ENCODE measurements at regions not wholly inside any gene's neighbourhood (a gene's known extent, or its start where the extent isn't known, plus 50 kb on each side); places are given as distances from the start of the nearest gene placed in this dataset.
"Not testable (repeated sequence)": the region's sequence is repeated elsewhere in the genome, so short reads cannot be mapped to it uniquely, and the experiment has no call there.

DNA sequence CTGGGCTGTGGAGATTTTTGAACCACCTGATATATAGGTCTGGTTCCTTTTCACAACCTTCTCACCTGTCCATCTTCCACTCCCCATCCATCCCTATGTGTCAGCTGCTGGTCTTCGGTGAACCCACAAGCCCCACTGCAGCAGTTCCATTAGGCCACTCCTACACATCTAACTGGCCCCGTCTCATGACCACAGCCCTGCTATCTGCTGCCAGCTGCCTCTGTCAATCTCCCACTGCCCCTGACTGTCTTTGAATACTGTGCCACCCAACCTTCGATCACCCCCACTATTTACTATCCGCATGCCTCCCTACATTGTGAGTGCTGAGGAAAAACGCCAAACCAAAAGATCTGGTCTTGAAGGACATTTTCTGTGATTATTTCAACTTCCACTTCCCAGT lies 795.4 kb downstream of the IGSF11 start:
- no peak for DNase-seq

DNA sequence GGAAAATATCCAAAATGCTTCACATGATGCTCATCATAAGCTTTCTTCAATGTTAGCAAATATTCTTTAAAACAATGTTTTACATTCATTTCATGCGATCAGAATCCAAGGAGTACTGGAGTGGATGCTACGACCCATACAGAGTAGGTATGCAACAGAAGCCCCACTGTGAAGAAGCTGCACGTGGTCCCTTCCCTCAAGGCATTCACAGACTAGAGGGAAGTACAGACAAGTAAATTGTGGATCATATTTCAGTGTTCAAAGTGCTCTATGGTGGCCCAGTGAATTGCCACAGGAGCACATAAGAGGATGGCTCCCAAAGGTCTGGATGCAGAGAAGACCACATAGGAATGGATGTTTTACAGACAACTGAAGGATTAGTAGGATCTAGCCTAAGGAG lies 789.9 kb downstream of the IGSF11 start:
- DNase-seq = no peak

GRCh38 chr3:118245312-118245711 lies 789.3 kb downstream of the IGSF11 start:
- DNase-seq = no peak

DNA sequence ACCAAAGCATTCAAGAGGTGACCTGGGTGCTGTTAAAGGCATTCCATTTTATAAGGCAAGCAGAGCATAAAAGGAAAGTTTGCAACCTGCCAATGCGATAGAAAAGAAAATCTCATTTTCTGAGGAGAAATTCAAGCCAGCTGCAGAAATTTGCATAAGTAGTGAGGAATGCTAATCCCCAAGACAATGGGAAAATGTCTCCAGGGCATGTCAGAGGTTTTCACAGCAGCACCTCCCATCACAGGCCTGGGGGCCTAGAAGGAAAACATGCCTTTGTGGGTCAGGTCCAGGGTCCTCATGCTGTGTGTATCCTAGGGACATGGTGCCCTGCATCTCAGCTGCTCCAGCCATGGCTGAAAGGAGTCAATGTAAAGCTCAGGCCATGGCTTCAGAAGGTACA lies 775.8 kb downstream of the IGSF11 start:
- not testable (repeated sequence) for DNase-seq

DNA sequence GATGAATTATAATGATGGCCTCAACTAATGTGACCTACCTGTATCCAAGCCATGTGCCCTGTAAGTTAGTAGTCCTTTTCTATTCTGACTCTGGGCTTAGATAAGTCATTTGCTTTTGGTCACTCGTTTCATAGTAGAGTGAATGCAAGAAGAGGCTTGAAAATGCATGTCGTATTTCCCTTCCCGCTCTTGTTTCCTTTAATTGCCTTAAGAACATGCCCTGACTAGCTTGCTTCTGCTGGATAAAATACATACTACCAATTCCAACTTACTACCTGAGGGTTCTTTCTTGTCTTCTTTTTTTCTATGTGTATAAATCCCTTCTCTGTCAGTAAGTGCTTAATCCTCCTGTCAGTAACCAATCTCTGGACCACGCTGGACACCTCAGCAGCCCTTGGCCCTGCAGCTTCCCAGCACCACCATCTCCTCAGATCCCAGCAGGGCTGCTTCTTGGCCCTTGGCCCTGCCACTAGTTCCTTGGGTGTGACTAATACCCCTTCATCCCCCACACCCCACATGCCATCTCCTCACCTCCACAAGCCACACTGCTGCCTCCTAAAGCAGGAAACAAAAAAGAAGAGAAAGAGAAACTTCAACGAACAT lies 771.7 kb downstream of the IGSF11 start:
- DNase-seq = no peak

- no peak for DNase-seq
These were observed 767.1 kb downstream of the IGSF11 start for GRCh38 chr3:118267588-118267987.

DNA sequence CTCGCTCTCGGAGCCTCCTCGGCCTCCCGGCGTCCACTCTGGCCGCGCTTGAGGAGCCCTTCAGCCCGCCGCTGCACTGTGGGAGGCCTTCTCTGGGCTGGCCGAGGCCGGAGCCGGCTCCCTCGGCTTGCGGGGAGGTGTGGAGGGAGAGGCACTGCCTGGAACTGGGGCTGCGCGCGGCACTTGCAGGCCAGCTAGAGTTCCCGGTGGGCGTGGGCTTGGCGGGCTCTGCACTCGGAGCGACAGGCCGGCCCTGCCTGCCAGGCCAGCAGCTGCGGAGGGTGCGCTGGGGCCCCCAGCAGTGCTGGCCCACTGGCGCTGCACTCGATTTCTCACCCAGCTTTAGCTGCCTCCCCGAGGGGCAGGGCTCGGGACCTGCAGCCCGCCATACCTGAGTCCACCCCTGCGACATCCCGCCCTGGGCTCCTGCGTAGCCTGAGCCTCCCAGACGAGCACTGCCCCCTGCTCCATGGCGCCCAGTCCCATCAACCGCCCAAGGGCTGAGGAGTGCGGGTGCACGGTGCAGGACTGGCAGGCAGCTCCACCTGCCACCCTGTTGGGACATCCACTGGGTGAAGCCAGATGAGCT lies 765.0 kb downstream of the IGSF11 start:
- no peak for DNase-seq

GRCh38 chr3:118272991-118273390 lies 761.7 kb downstream of the IGSF11 start:
- no peak for DNase-seq

- DNase-seq = no peak
These were observed 756.8 kb downstream of the IGSF11 start for GRCh38 chr3:118277814-118278213.

DNA sequence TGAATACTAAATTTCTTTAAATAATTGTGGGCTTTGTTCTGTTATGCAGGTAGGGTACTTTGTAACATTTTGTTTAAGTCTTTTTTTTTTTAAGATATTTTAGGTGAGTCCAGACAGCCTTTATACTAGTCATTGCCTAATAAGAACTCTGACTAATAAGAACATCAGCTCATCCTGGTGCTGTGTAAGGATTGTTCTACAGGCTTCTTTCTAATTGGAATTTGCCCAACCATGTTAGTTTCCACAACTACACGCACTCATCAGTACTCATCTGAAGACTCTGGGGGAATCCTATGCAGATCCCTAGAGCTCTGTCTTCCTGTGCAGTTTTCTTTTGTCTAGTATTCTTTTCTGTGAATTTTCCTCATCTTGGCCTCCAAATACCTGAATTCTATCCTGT lies 741.8 kb downstream of the IGSF11 start:
- no peak for DNase-seq

GRCh38 chr3:118298133-118298532 lies 736.5 kb downstream of the IGSF11 start:
- DNase-seq = no peak

DNA sequence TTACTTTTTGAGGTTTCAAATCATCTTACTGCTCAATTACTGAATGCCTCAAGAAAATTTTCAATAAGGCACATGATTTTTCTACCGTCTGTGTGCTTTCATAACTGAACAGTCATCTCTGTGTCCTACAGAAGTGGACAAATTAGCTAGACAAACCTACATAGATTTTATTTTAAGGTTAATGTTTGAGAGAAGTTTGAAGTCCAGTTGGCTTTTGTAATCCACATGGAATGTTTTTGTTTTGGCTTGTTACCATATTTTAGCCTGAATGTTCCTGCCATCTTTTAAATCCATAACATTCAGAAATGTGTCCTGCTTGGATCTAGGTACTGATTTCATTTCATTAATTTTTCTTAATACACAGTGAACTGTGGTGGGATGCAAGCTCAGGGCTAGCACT lies 730.1 kb downstream of the IGSF11 start:
- no peak for DNase-seq

- no peak for DNase-seq
These were observed 701.9 kb downstream of the IGSF11 start for GRCh38 chr3:118332699-118333098.

DNA sequence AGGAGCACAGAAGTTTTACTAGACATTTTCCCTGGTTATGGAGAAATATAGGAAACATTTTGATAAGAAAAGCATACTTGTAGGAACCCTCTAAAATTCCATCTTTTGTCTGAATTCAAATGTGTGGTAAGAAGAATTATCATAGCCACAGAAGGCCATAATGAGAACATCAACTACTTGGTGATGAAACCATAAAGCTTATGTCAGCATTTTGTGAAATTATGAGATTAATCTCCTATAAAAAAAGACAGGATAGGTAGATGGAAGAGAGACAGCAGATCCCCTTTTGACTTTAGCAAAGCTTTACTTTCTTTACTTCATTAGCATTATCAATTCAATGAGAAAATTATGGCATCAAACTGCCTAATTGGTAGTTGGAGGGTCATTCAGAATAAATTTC lies 697.0 kb downstream of the IGSF11 start:
- DNase-seq = no peak

- DNase-seq = no peak
These were observed 687.1 kb downstream of the IGSF11 start for GRCh38 chr3:118347396-118348168.

DNA sequence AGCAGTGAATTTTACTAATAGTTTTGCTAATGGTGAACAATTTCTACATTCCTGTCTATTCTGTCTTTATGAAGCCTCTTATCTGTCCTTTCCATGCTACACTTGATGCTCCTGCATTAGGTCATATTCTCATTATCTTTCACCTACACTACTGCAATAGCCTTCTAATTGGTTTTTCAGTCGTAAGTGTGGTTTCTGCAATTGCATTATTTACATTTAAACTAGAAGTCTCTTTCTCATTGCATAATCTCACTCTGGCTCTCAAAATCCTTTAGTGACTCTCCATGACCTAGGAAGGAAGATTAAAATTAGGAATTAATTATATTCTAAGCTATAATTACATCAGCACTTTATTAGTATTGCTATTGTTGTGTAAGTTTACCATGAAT lies 686.5 kb downstream of the IGSF11 start:
- no peak for DNase-seq

DNA sequence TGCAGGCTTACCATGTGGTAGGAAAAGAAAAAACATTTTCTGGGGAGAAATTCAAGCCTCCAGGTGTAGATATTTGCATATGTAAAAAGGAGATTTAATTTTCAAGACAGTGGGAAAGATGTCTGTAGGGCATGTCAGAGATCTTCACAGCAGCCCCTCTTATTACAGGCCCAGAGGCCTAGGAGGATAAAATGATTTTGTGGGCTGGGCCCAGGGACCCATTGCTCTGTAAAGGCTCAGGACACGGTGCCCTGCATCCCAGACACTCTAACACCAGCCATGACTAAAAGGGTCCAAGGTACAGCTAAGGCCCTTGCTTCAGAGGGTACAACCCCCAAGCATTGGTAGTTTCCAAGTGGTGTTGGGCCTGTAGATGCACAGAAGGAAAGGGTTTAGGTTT lies 680.1 kb downstream of the IGSF11 start:
- no peak for DNase-seq

- no peak for DNase-seq
These were observed 664.7 kb downstream of the IGSF11 start for GRCh38 chr3:118369892-118370491.

- DNase-seq = no peak
These were observed 654.1 kb downstream of the IGSF11 start for GRCh38 chr3:118380576-118380975.

- DNase-seq = no peak
These were observed 638.2 kb downstream of the IGSF11 start for GRCh38 chr3:118396491-118396890.

DNA sequence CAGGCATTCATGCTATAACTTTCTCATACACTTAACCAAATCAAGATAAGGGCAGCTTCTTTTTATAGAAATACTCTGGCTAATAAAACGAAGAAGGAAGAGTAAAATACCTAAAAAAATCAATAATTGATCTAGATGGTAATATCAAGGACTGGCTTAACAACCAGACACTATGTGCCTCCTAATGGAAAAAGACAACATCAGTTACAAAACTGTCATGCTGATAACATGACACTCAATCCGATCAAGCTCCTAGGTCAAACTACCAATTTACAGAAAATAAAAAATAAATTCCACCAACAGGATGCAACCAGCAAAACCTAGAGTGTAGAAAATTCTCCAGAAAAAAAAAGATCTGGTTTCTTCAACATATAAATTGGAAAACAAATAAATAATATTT lies 634.6 kb downstream of the IGSF11 start:
- DNase-seq = no peak

- no peak for DNase-seq
These were observed 633.8 kb downstream of the IGSF11 start for GRCh38 chr3:118400886-118401285.

DNA sequence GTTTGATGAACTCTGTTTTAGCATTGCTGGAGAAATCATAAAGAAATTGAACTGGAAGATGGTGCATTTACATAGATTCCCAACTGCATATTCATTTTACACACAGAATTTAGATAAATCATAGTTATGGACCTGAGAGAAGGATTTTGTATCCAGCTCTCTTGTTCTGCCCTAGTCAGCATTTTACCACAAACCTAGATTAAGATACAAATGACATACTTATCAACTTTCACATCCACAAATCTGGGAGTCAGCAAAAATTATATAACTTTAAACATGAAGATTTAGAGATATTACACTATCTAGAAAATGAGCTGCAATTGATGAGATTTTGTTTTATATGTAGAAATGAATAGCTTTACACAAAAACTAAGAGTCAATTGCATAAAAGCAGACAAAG lies 632.8 kb downstream of the IGSF11 start:
- DNase-seq = no peak

DNA sequence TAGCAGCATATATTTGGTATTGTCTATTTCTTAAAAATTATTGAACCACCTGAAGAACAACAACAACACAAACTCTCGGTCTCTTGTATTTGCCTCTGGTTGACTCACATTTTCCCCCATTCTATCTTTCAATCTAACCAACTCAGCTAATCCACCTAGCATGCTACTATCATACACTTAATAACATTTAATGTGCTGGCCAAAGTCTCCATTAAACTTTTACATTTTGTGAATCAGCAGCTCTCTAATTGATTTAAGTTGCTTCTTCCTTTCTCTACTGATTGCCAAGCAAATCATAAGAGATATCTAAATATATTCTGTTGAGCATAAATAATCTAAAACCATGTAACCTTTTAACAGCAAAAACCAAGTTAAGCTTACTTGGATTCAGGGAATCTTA lies 631.7 kb downstream of the IGSF11 start:
- no peak for DNase-seq

All from activated T-cell treated with anti-CD3 and anti-CD28 coated beads, Interleukin-2, amount 50 U/mL, for 48 hours (primary cell).